ENCODE measurements at regions not wholly inside any gene's neighbourhood (a gene's known extent, or its start where the extent isn't known, plus 50 kb on each side); places are given as distances from the start of the nearest gene placed in this dataset.

GRCh38 chr10:63698787-63699150 lies 177.6 kb downstream of the REEP3 start:
- TF ChIP-seq, protein P1, sequence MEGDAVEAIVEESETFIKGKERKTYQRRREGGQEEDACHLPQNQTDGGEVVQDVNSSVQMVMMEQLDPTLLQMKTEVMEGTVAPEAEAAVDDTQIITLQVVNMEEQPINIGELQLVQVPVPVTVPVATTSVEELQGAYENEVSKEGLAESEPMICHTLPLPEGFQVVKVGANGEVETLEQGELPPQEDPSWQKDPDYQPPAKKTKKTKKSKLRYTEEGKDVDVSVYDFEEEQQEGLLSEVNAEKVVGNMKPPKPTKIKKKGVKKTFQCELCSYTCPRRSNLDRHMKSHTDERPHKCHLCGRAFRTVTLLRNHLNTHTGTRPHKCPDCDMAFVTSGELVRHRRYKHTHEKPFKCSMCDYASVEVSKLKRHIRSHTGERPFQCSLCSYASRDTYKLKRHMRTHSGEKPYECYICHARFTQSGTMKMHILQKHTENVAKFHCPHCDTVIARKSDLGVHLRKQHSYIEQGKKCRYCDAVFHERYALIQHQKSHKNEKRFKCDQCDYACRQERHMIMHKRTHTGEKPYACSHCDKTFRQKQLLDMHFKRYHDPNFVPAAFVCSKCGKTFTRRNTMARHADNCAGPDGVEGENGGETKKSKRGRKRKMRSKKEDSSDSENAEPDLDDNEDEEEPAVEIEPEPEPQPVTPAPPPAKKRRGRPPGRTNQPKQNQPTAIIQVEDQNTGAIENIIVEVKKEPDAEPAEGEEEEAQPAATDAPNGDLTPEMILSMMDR (IDR thresholded peaks at IDR 0.05), result no peak
- TF ChIP-seq POLR2A (IDR thresholded peaks at IDR 0.05), result no peak
- TF ChIP-seq EP300 (IDR thresholded peaks at IDR 0.05), result no peak
